HG03159 (cell line): ENCODE measurements at regions not wholly inside any gene's neighbourhood (a gene's known extent, or its start where the extent isn't known, plus 50 kb on each side); places are given as distances from the start of the nearest gene placed in this dataset.
A peak's percentile ranks its signal among the peaks of the same experiment; 100 is the strongest.
"Not testable (repeated sequence)": the region's sequence is repeated elsewhere in the genome, so short reads cannot be mapped to it uniquely, and the experiment has no call there.

ENCODE experiments used
- ATAC-seq: cut with Tn5 transposase; IDR thresholded peaks from one replicate; pipeline ENCODE4 v1.9.1; 2021; ENCODE audit warnings: mild to moderate bottlenecking, moderate library complexity; ENCODE audit not compliant: unreplicated experiment

- no peak for ATAC-seq
These were observed 210.1 kb upstream of the ZNF608 start for GRCh38 chr5:124956471-124957029.

GRCh38 chr5:124957063-124957462 lies 210.6 kb upstream of the ZNF608 start:
- ATAC-seq, result no peak

- no peak for ATAC-seq
These were observed 213.8 kb upstream of the ZNF608 start for GRCh38 chr5:124960266-124960665.

GRCh38 chr5:124961521-124961920 lies 215.1 kb upstream of the ZNF608 start:
- ATAC-seq, result no peak

- ATAC-seq, result no peak
These were observed 215.7 kb upstream of the ZNF608 start for GRCh38 chr5:124962111-124962510.

GRCh38 chr5:124962735-124963134 lies 216.3 kb upstream of the ZNF608 start:
- ATAC-seq, result no peak

- no peak for ATAC-seq
These were observed 216.9 kb upstream of the ZNF608 start for GRCh38 chr5:124963236-124963919.

- not testable (repeated sequence) for ATAC-seq
These were observed 220.3 kb upstream of the ZNF608 start for GRCh38 chr5:124966741-124967140.

- ATAC-seq, result not testable (repeated sequence)
These were observed 223.9 kb upstream of the ZNF608 start for GRCh38 chr5:124970381-124970780.

- ATAC-seq, result no peak
These were observed 226.3 kb upstream of the ZNF608 start for GRCh38 chr5:124972703-124973102.

- no peak for ATAC-seq
These were observed 227.2 kb upstream of the ZNF608 start for GRCh38 chr5:124973661-124974060.

- ATAC-seq, result no peak
These were observed 229.6 kb upstream of the ZNF608 start for GRCh38 chr5:124976086-124976485.

- ATAC-seq, result no peak
These were observed 232.8 kb upstream of the ZNF608 start for GRCh38 chr5:124979251-124979650.

GRCh38 chr5:124980163-124980941 lies 233.9 kb upstream of the ZNF608 start:
- ATAC-seq, result peak; percentile 90

- no peak for ATAC-seq
These were observed 235.5 kb upstream of the ZNF608 start for GRCh38 chr5:124981901-124982300.

- ATAC-seq, result no peak
These were observed 239.7 kb upstream of the ZNF608 start for GRCh38 chr5:124986170-124986569.

- ATAC-seq, result no peak
These were observed 240.2 kb upstream of the ZNF608 start for GRCh38 chr5:124986667-124987066.

GRCh38 chr5:124987786-124988185 lies 241.3 kb upstream of the ZNF608 start:
- ATAC-seq, result not testable (repeated sequence)

GRCh38 chr5:124990723-124991122 lies 244.3 kb upstream of the ZNF608 start:
- no peak for ATAC-seq

GRCh38 chr5:124995421-124995820 lies 249.0 kb upstream of the ZNF608 start:
- no peak for ATAC-seq

- ATAC-seq, result no peak
These were observed 249.8 kb upstream of the ZNF608 start for GRCh38 chr5:124996023-124996763.

- ATAC-seq, result no peak
These were observed 250.3 kb upstream of the ZNF608 start for GRCh38 chr5:124996764-124997077.
